Esophagus muscularis mucosa (tissue), 4 donors: ENCODE measurements at regions not wholly inside any gene's neighbourhood (a gene's known extent, or its start where the extent isn't known, plus 50 kb on each side); places are given as distances from the start of the nearest gene placed in this dataset.

Source experiments
- DNase-seq: peaks from one replicate; pipeline ENCODE4 v3.0.0-alpha.2; 2017; ENCODE audit errors: extremely low spot score
- H3K27ac ChIP-seq, 4 donors: fragments of 200-600 bp; sonication (generic); replicated peaks in 1 of 4; 1 replicate in 3 of 4; 2 replicates in 1 of 4; pipeline ENCODE4 v1.5.1; 2016 to 2019; ENCODE audit warnings: mild to moderate bottlenecking in 1 of 4
- H3K27me3 ChIP-seq, 4 donors: fragments of 200-600 bp; sonication (generic); one replicate each; pipeline versions ENCODE4 v1.5.1 to v1.6.0; 2016 to 2019
- H3K36me3 ChIP-seq, 4 donors: fragments of 200-600 bp; sonication (generic); one replicate each; pipeline ENCODE4 v1.5.1; 2016 to 2019
- H3K4me1 ChIP-seq, 4 donors: fragments of 200-600 bp; sonication (generic); one replicate each; pipeline ENCODE4 v1.5.1; 2016 to 2019
- H3K4me3 ChIP-seq, 4 donors: fragments of 200-600 bp; sonication (generic); 1 replicate in 2 of 4; 2 replicates in 2 of 4; pipeline ENCODE4 v1.5.1; 2016 to 2019; ENCODE audit warnings: mild to moderate bottlenecking in 4 of 4, moderate library complexity in 1 of 4
- H3K9me3 ChIP-seq, 4 donors: fragments of 200-600 bp; sonication (generic); 1 replicate in 3 of 4; 2 replicates in 1 of 4; pipeline ENCODE4 v1.5.1; 2016 to 2019
- CTCF ChIP-seq, 3 experiments: fragments of 200-600 bp in 2 of 3; fragments of 450-650 bp in 1 of 3; sonication (generic) in 2 of 3; IDR thresholded peaks; one replicate each; pipeline ENCODE4 v1.5.1; 2017 to 2019; ENCODE audit warnings: antibody characterized with exemption in 3 of 3, mild to moderate bottlenecking in 2 of 3, moderate library complexity in 1 of 3
- EP300 ChIP-seq: sonication (generic); formaldehyde crosslinking; IDR thresholded peaks from one replicate; pipeline ENCODE4 v1.6.1; 2017; ENCODE audit warnings: antibody characterized with exemption
- POLR2A ChIP-seq: fragments of 450-650 bp; IDR thresholded peaks from one replicate; pipeline ENCODE4 v1.6.1; 2017; ENCODE audit warnings: antibody characterized with exemption, moderate library complexity, mild to moderate bottlenecking, low read depth
- POLR2AphosphoS5 ChIP-seq, 2 donors: sonication (generic); formaldehyde crosslinking; IDR thresholded peaks; one replicate each; pipeline ENCODE4 v1.6.1; 2017; ENCODE audit warnings: antibody characterized with exemption in 2 of 2
- WGBS: methylation state at CpG from one replicate; pipeline ENCODE4 v1.1.5; 2018; 5-methylcytosine and 5-hydroxymethylcytosine counted together
- intact Hi-C: fragments of 100-400 bp; cut with DNase I; formaldehyde crosslinking; loops from one replicate; pipeline ENCODE4 v1.15.1; 2023

- intact Hi-C loops = loop anchor here (10.0 kb wide), 1 partner anchor 59 kb away; no protein-coding TSS in a partner anchor
- Histone ChIP-seq H3K4me3 (no peak overlapping the region), H3K27me3 (no peaks in the 10 kb centered on the region)
Measured at GRCh38 chr17:53016085-53016484, 806.6 kb upstream of the KIF2B start.

DNA sequence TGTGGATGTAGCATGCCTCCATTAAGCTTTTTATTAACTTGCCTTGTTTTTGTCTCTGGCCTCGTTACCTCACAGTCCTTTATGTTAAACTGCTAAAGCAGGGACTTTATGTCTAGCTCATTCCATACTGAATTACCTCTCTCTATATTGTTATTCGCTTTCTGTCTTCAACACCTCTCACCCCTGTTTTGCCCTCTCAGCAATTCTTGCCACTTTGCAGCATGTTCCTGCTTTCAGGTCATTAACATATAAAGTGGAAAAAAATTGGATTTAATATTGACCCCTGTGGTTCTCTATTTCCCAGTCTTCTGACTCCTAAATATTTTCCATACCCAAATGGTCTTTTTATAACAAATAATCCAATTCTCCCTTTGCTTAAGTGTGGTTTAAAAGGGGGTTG is 810.4 kb upstream of the KIF2B start:
- no peaks in the 10 kb centered on the region for H3K4me1 ChIP-seq
- intact Hi-C loops = loop anchor here (10.0 kb wide), 1 partner anchor 62 kb away; no protein-coding TSS in a partner anchor
- no peaks in the 10 kb centered on the region for H3K9me3 ChIP-seq
- no peaks in the 10 kb centered on the region for H3K27me3 ChIP-seq
- TF ChIP-seq POLR2AphosphoS5 (IDR thresholded peaks at IDR 0.05) = no peak
- no peak for TF ChIP-seq CTCF (IDR thresholded peaks at IDR 0.05)
- no peak for TF ChIP-seq EP300
- TF ChIP-seq POLR2A = no peak
- H3K36me3 ChIP-seq = no peaks in the 10 kb centered on the region
- H3K4me3 ChIP-seq = no peak overlapping the region
- WGBS = 76% methylated on average over 2 of the region's 2 CpGs
- no peak overlapping the region for H3K27ac ChIP-seq
- no peak for DNase-seq

More at GRCh38 chr17:53016085-53016484, 806.6 kb upstream of the KIF2B start:
- DNase-seq = no peak
- H3K9me3 ChIP-seq = no peaks in the 10 kb centered on the region
- H3K4me1 ChIP-seq = no peaks in the 10 kb centered on the region
- H3K27ac ChIP-seq = no peak overlapping the region
- TF ChIP-seq POLR2A = no peak
- no peak for TF ChIP-seq POLR2AphosphoS5 (IDR thresholded peaks at IDR 0.05)
- no peak for TF ChIP-seq CTCF (IDR thresholded peaks at IDR 0.05)
- TF ChIP-seq EP300 = no peak
- no peaks in the 10 kb centered on the region for H3K36me3 ChIP-seq

DNA sequence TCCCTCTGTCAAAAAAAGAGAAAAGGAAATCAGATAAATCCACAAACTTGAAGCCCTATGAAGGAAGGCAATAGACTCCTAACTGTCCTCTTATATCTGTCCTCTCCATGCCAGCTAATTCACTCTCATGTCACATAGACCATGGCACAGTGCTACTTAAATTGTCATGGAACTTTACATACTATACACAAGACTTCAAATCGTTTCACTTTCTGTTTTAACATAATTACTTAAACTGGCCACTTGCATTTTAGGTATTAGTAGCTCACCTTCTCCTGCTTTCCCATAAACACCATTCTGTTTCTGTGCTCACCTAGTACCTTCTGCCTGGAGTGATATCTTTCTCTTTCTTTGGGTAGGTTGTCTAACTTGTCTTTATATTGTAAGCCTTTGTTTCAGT is 816.7 kb upstream of the KIF2B start:
- Histone ChIP-seq H3K4me1 (no peaks in the 10 kb centered on the region), H3K9me3 (no peaks in the 10 kb centered on the region), H3K36me3 (no peaks in the 10 kb centered on the region), H3K27ac (no peak overlapping the region), H3K4me3 (no peak overlapping the region), H3K27me3 (no peaks in the 10 kb centered on the region)
- TF ChIP-seq POLR2A = no peak
- DNase-seq = no peak
- intact Hi-C loops = no loop called here
- WGBS = 65% methylated on average over 1 of the region's 1 CpG

GRCh38 chr17:53004902-53005301 is 817.8 kb upstream of the KIF2B start:
- no peaks in the 10 kb centered on the region for H3K27me3 ChIP-seq
- H3K36me3 ChIP-seq = no peaks in the 10 kb centered on the region
- intact Hi-C loops = no loop called here
- no peaks in the 10 kb centered on the region for H3K9me3 ChIP-seq
- H3K27ac ChIP-seq = no peak overlapping the region
- no peak overlapping the region for H3K4me3 ChIP-seq
- no peak for DNase-seq
- H3K4me1 ChIP-seq = no peaks in the 10 kb centered on the region
- no peak for TF ChIP-seq CTCF (IDR thresholded peaks at IDR 0.05)
- no peak for TF ChIP-seq POLR2A
- TF ChIP-seq EP300 = no peak
- TF ChIP-seq POLR2AphosphoS5 (IDR thresholded peaks at IDR 0.05) = no peak

DNA sequence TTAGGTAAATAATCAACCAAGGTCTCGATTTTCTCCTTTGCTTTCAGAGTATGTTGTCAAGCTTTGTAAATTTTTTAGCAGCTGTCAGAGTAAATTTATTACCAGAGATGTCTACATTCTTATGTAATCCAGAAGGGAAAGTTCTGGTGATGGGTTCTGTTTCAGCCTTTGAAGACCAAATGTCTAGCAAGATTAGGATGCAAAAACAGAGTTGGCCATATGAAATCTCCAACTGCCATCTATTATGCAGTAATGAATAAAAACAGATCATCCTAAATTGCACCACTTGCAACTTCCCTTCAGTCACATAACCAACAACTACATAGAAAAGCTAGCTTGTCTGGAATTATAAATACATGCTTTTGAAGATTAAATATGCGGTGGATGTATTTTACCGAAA is 826.8 kb upstream of the KIF2B start:
- TF ChIP-seq EP300 (no peak), CTCF (IDR thresholded peaks at IDR 0.05) (no peak), POLR2A (no peak), POLR2AphosphoS5 (IDR thresholded peaks at IDR 0.05) (no peak)
- H3K4me3 ChIP-seq = no peak overlapping the region
- intact Hi-C loops = no loop called here

More for the DNA sequence above, 826.8 kb upstream of the KIF2B start:
- Histone ChIP-seq H3K27me3 (no peaks in the 10 kb centered on the region), H3K27ac (no peak overlapping the region), H3K36me3 (no peaks in the 10 kb centered on the region), H3K9me3 (no peaks in the 10 kb centered on the region), H3K4me1 (no peaks in the 10 kb centered on the region)
- no peak for DNase-seq
- WGBS = 78% methylated on average over 3 of the region's 3 CpGs
